ENCODE measurements at regions not wholly inside any gene's neighbourhood (a gene's known extent, or its start where the extent isn't known, plus 50 kb on each side); places are given as distances from the start of the nearest gene placed in this dataset.
"Not testable (repeated sequence)": the region's sequence is repeated elsewhere in the genome, so short reads cannot be mapped to it uniquely, and the experiment has no call there.

- H3K4me2 ChIP-seq (ENCODE audit: insufficient read depth, low read length), result no peak overlapping the region
- TF ChIP-seq POLR2A (IDR thresholded peaks at IDR 0.05; ENCODE audit: low read depth, low read length) (no peak), POLR2AphosphoS5 (IDR thresholded peaks at IDR 0.05; ENCODE audit: insufficient read depth, low read depth, low read length) (no peak), EZH2 (IDR thresholded peaks at IDR 0.05; ENCODE audit: borderline replicate concordance, low read depth, low read length, severe bottlenecking) (no peak), FOS (IDR thresholded peaks at IDR 0.05; ENCODE audit: borderline replicate concordance, insufficient read depth, low read length) (no peak), CTCF (IDR thresholded peaks at IDR 0.05; ENCODE audit: extremely low read depth in 1 of 2, insufficient read depth in 1 of 2, low read depth in 1 of 2, low read length in 2 of 2) (no peak), JUN (IDR thresholded peaks at IDR 0.05; ENCODE audit: borderline replicate concordance, insufficient read depth, insufficient read length, low read depth) (no peak), GATA2 (IDR thresholded peaks at IDR 0.05; ENCODE audit: insufficient read depth, insufficient read length, low read depth, low read length) (no peak), MYC (IDR thresholded peaks at IDR 0.05; ENCODE audit: low read depth, low read length) (no peak), MAX (IDR thresholded peaks at IDR 0.05; ENCODE audit: insufficient read depth, insufficient read length) (no peak)
- H3K4me1 ChIP-seq (ENCODE audit: control insufficient read depth, extremely low read depth, insufficient read depth, low read length), result no peaks in the 10 kb centered on the region
- H4K20me1 ChIP-seq (replicated peaks; ENCODE audit: control insufficient read depth, extremely low read depth, insufficient read depth, low read length), result no peaks in the 10 kb centered on the region
- no peaks in the 10 kb centered on the region for H3K9me3 ChIP-seq (replicated peaks; ENCODE audit: control insufficient read depth, insufficient read depth, low read length)
- no peak overlapping the region for H3K4me3 ChIP-seq (replicated peaks in 1 of 3; ENCODE audit: insufficient read depth in 1 of 3, low read depth in 1 of 3, low read length in 3 of 3)
- CTCF ChIA-PET, result no interaction called here
- FAIRE-seq (no peak), DNase-seq (ENCODE audit: low read depth, low spot score) (no peak)
- no peak overlapping the region for H3K27ac ChIP-seq (ENCODE audit: insufficient read depth, low read depth, low read length)
- H3K9me1 ChIP-seq (replicated peaks; ENCODE audit: control insufficient read depth, extremely low read depth, insufficient read depth, low read length), result no peaks in the 10 kb centered on the region
- H3K9ac ChIP-seq (replicated peaks; ENCODE audit: extremely low read depth, insufficient read depth, low read length), result no peak overlapping the region
- no TSS peak for BruUV-seq (replicated peaks)
- no peaks in the 10 kb centered on the region for H3K36me3 ChIP-seq (ENCODE audit: control insufficient read depth in 2 of 2, extremely low read depth in 1 of 2, insufficient read depth in 2 of 2, low read length in 2 of 2)
- no peaks in the 10 kb centered on the region for H3K79me2 ChIP-seq (ENCODE audit: control insufficient read depth, insufficient read depth, low read length)
- peaks cover 3 to 5% of the 10 kb centered on the region in 2 experiments for H3K27me3 ChIP-seq (ENCODE audit: control insufficient read depth in 2 of 2, insufficient read depth in 2 of 2, low read length in 2 of 2)
- dilution Hi-C loops (cut with MboI; ENCODE audit: extremely low pct_ligation_motif_present, low sequenced_read_pairs), result no loop called here
- POLR2A ChIA-PET, result no interaction called here
- intact Hi-C loops (cut with micrococcal nuclease), result no loop called here
- H2AFZ ChIP-seq (ENCODE audit: low read depth, low read length), result no peak overlapping the region
Measured at GRCh38 chr3:69483449-69483848, 97.6 kb upstream of the FRMD4B start.

DNA sequence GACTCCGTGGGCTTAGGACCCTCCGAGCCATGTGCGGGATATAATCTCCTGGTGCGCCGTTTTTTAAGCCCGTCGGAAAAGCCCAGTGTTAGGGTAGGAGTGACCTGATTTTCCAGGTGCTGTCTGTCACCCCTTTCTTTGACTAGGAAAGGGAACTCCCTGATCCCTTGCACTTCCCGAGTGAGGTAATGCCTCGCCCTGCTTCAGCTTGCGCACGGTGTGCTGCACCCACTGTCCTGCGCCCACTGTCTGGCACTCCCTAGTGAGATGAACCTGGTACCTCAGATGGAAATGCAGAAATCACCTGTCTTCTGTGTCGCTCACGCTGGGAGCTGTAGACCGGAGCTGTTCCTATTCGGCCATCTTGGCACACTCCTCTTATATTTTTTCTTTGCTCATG, 95.1 kb upstream of the FRMD4B start:
- H3K79me2 ChIP-seq (ENCODE audit: control insufficient read depth, insufficient read depth, low read length); H3K9ac ChIP-seq (replicated peaks; ENCODE audit: extremely low read depth, insufficient read depth, low read length); intact Hi-C loops (cut with micrococcal nuclease); H3K4me1 ChIP-seq (ENCODE audit: control insufficient read depth, extremely low read depth, insufficient read depth, low read length); CTCF ChIA-PET; H3K27me3 ChIP-seq (ENCODE audit: control insufficient read depth in 2 of 2, insufficient read depth in 2 of 2, low read length in 2 of 2); FAIRE-seq; POLR2A ChIA-PET; H3K9me1 ChIP-seq (replicated peaks; ENCODE audit: control insufficient read depth, extremely low read depth, insufficient read depth, low read length); H4K20me1 ChIP-seq (replicated peaks; ENCODE audit: control insufficient read depth, extremely low read depth, insufficient read depth, low read length); DNase-seq (ENCODE audit: low read depth, low spot score); BruUV-seq (replicated peaks); H3K27ac ChIP-seq (ENCODE audit: insufficient read depth, low read depth, low read length); H3K9me3 ChIP-seq (replicated peaks; ENCODE audit: control insufficient read depth, insufficient read depth, low read length); dilution Hi-C loops (cut with MboI; ENCODE audit: extremely low pct_ligation_motif_present, low sequenced_read_pairs); H2AFZ ChIP-seq (ENCODE audit: low read depth, low read length); H3K36me3 ChIP-seq (ENCODE audit: control insufficient read depth in 2 of 2, extremely low read depth in 1 of 2, insufficient read depth in 2 of 2, low read length in 2 of 2); H3K4me3 ChIP-seq (replicated peaks in 1 of 3; ENCODE audit: insufficient read depth in 1 of 3, low read depth in 1 of 3, low read length in 3 of 3); H3K4me2 ChIP-seq (ENCODE audit: insufficient read depth, low read length): not testable (repeated sequence)

All from endothelial cell of umbilical vein (primary cell).